Astrocyte (in vitro differentiated cells and primary cell): ENCODE measurements at regions not wholly inside any gene's neighbourhood (a gene's known extent, or its start where the extent isn't known, plus 50 kb on each side); places are given as distances from the start of the nearest gene placed in this dataset.

Experiments used
- DNase-seq: peaks from one replicate; pipeline ENCODE4 v3.0.0-alpha.2; 2010; ENCODE audit warnings: low read depth
- FAIRE-seq: peaks from 2 replicates; lab custom pipeline; 2011; peaks lifted over from hg19 to GRCh38; lab: Jason Lieb, UNC
- H2AFZ ChIP-seq: 2 replicates; pipeline ENCODE4 v1.6.0; 2012; ENCODE audit warnings: low read depth, low read length, inconsistent platforms
- H3K27ac ChIP-seq: 2 replicates; pipeline ENCODE4 v1.5.1; 2011; ENCODE audit warnings: low read depth, low read length, inconsistent platforms
- H3K27me3 ChIP-seq: 2 replicates; pipeline ENCODE4 v1.6.0; 2011; ENCODE audit warnings: low read length, inconsistent platforms; ENCODE audit not compliant: insufficient read depth
- H3K36me3 ChIP-seq: 2 replicates; pipeline ENCODE4 v1.5.1; 2011; ENCODE audit warnings: low read length, inconsistent platforms; ENCODE audit not compliant: insufficient read depth
- H3K4me1 ChIP-seq: 2 replicates; pipeline ENCODE4 v1.5.1; 2011; ENCODE audit warnings: low read length, inconsistent platforms; ENCODE audit not compliant: insufficient read depth
- H3K4me2 ChIP-seq: 2 replicates; pipeline ENCODE4 v1.6.0; 2012; ENCODE audit warnings: low read length, inconsistent platforms
- H3K4me3 ChIP-seq: 2 replicates; pipeline ENCODE4 v1.5.1; 2011; ENCODE audit warnings: low read depth, mild to moderate bottlenecking, low read length, inconsistent platforms; ENCODE audit not compliant: insufficient read depth
- H3K79me2 ChIP-seq: 2 replicates; pipeline ENCODE4 v1.6.0; 2012; ENCODE audit warnings: mild to moderate bottlenecking, low read length, inconsistent platforms; ENCODE audit not compliant: insufficient read depth
- H3K9ac ChIP-seq: 2 replicates; pipeline ENCODE4 v1.6.0; 2012; ENCODE audit warnings: mild to moderate bottlenecking, low read length, inconsistent platforms
- H3K9me3 ChIP-seq: 2 replicates; pipeline ENCODE4 v1.5.1; 2012; ENCODE audit warnings: low read depth, mild to moderate bottlenecking, low read length, inconsistent platforms; ENCODE audit not compliant: insufficient read depth
- H4K20me1 ChIP-seq: 2 replicates; pipeline ENCODE4 v1.6.0; 2012; ENCODE audit warnings: low read length, inconsistent platforms; ENCODE audit not compliant: insufficient read depth
- H3K27ac Mint-ChIP-seq: one replicate; pipeline ENCODE4 v1.8.0; 2021; ENCODE audit warnings: mild to moderate bottlenecking, mixed read lengths; ENCODE audit not compliant: unreplicated experiment
- H3K27me3 Mint-ChIP-seq: one replicate; pipeline ENCODE4 v1.8.0; 2021; ENCODE audit warnings: low read depth, mixed read lengths; ENCODE audit not compliant: unreplicated experiment
- H3K36me3 Mint-ChIP-seq: one replicate; pipeline ENCODE4 v1.8.0; 2021; ENCODE audit warnings: low read depth, mixed read lengths; ENCODE audit not compliant: unreplicated experiment
- H3K4me1 Mint-ChIP-seq: one replicate; pipeline ENCODE4 v1.8.0; 2021; ENCODE audit warnings: low read depth, mixed read lengths; ENCODE audit not compliant: unreplicated experiment
- H3K4me3 Mint-ChIP-seq: one replicate; pipeline ENCODE4 v1.8.0; 2021; ENCODE audit warnings: mild to moderate bottlenecking, moderate library complexity, mixed read lengths; ENCODE audit not compliant: unreplicated experiment
- H3K9me3 Mint-ChIP-seq: one replicate; pipeline ENCODE4 v1.8.0; 2021; ENCODE audit warnings: mild to moderate bottlenecking, mixed read lengths; ENCODE audit not compliant: unreplicated experiment
- EZH2 ChIP-seq: IDR thresholded peaks from 2 replicates; pipeline ENCODE4 v1.6.1; 2012; ENCODE audit warnings: mild to moderate bottlenecking, low read length, inconsistent platforms; ENCODE audit not compliant: insufficient read depth
- TF ChIP-seq, protein P1 (sequence below): IDR thresholded peaks from 2 replicates; pipeline ENCODE4 v1.5.1; 2011; ENCODE audit warnings: low read depth, mild to moderate bottlenecking, inconsistent platforms, low read length, moderate library complexity; ENCODE audit not compliant: insufficient read depth

DNA sequence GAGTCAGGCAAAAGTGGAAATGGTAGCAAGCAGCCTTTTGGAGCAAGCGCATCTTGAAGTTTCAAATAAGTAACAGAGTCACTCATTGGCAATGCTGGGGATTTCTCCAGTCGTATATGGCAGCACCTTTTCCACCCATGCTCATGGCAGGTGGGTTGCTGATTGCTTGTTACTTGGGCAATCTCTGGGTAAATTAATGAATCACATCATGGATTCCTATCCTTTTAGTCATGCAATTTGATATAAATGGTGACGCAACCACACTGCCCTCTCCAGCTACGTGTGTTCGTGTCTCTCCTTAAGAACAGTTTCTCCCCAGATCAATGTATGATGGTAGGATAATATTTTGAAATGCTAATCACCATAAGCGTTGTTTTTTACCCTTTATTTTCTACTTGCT lies 339.9 kb upstream of the KCNH8 start:
- Histone ChIP-seq H3K4me2 (no peak overlapping the region), H3K9me3 (no peaks in the 10 kb centered on the region), H3K27me3 (no peaks in the 10 kb centered on the region), H4K20me1 (no peaks in the 10 kb centered on the region), H2AFZ (no peak overlapping the region), H3K9ac (no peak overlapping the region), H3K79me2 (no peaks in the 10 kb centered on the region), H3K4me1 (no peaks in the 10 kb centered on the region), H3K4me3 (no peak overlapping the region), H3K27ac (no peak overlapping the region), H3K36me3 (no peaks in the 10 kb centered on the region)
- Mint-ChIP-seq H3K27ac (no peak overlapping the region), H3K4me1 (peaks cover 14% of the 10 kb centered on the region), H3K36me3 (no peaks in the 10 kb centered on the region), H3K27me3 (no peaks in the 10 kb centered on the region), H3K9me3 (no peaks in the 10 kb centered on the region), H3K4me3 (no peak overlapping the region)
- DNase-seq, result no peak
- FAIRE-seq, result no peak
- no peak for TF ChIP-seq EZH2
- TF ChIP-seq, protein P1, sequence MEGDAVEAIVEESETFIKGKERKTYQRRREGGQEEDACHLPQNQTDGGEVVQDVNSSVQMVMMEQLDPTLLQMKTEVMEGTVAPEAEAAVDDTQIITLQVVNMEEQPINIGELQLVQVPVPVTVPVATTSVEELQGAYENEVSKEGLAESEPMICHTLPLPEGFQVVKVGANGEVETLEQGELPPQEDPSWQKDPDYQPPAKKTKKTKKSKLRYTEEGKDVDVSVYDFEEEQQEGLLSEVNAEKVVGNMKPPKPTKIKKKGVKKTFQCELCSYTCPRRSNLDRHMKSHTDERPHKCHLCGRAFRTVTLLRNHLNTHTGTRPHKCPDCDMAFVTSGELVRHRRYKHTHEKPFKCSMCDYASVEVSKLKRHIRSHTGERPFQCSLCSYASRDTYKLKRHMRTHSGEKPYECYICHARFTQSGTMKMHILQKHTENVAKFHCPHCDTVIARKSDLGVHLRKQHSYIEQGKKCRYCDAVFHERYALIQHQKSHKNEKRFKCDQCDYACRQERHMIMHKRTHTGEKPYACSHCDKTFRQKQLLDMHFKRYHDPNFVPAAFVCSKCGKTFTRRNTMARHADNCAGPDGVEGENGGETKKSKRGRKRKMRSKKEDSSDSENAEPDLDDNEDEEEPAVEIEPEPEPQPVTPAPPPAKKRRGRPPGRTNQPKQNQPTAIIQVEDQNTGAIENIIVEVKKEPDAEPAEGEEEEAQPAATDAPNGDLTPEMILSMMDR, result no peak

DNA sequence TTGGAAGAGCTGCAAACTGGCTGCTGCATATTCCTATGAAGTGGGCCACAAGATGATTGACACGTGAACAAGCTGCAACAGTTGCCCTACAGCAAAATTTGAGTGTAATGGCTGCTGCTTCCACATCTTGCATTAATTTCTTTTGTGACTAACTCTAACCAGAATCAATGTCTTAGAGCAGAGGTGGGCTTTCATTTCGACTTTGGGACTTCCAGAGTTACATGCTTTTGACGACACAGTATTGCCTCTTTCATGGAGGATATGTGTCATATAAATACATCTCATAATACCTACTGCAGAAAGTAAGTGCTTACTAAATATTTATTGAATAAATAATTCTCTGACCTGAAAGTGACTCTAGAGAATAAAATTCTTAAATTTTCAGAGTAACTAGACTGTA lies 340.7 kb upstream of the KCNH8 start:
- Mint-ChIP-seq H3K4me3 (no peak overlapping the region), H3K36me3 (no peaks in the 10 kb centered on the region), H3K4me1 (peaks cover 14% of the 10 kb centered on the region), H3K27ac (no peak overlapping the region), H3K27me3 (no peaks in the 10 kb centered on the region), H3K9me3 (no peaks in the 10 kb centered on the region)
- TF ChIP-seq, protein P1, result no peak
- no peak for TF ChIP-seq EZH2
- H3K4me3 ChIP-seq, result no peak overlapping the region
- DNase-seq (no peak), FAIRE-seq (no peak)
- no peak overlapping the region for H3K9ac ChIP-seq
- no peaks in the 10 kb centered on the region for H3K4me1 ChIP-seq
- no peaks in the 10 kb centered on the region for H3K36me3 ChIP-seq
- H3K27ac ChIP-seq, result no peak overlapping the region
- no peaks in the 10 kb centered on the region for H3K27me3 ChIP-seq
- H3K4me2 ChIP-seq, result no peak overlapping the region
- H3K9me3 ChIP-seq, result no peaks in the 10 kb centered on the region
- H2AFZ ChIP-seq, result no peak overlapping the region
- no peaks in the 10 kb centered on the region for H3K79me2 ChIP-seq
- H4K20me1 ChIP-seq, result no peaks in the 10 kb centered on the region

DNA sequence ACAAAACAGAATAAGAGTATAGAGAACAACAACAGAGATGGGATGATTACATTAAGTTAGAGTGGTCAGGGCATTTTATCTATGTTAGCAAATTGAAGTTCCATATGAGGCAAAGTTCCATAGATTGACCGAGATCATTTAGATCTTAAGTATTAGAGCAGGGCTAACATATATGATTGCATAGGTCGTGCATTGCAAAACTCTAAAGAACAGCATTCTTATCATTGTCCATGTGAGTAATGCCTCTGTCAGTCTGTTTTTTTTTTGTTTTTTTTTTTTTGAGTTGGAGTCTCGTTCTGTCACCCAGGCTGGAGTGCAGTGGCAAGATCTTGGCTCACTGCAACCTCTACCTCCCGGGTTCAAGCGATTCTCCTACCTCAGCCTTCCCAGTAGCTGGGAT lies 341.7 kb upstream of the KCNH8 start:
- Mint-ChIP-seq H3K9me3 (no peaks in the 10 kb centered on the region), H3K4me3 (no peak overlapping the region), H3K27me3 (no peaks in the 10 kb centered on the region), H3K27ac (no peak overlapping the region), H3K4me1 (peaks cover 14% of the 10 kb centered on the region), H3K36me3 (no peaks in the 10 kb centered on the region)
- Histone ChIP-seq H3K4me3 (no peak overlapping the region), H3K9ac (no peak overlapping the region), H3K79me2 (no peaks in the 10 kb centered on the region), H3K4me1 (no peaks in the 10 kb centered on the region), H2AFZ (no peak overlapping the region), H3K9me3 (no peaks in the 10 kb centered on the region), H3K27me3 (no peaks in the 10 kb centered on the region), H3K27ac (no peak overlapping the region), H3K36me3 (no peaks in the 10 kb centered on the region), H3K4me2 (no peak overlapping the region), H4K20me1 (no peaks in the 10 kb centered on the region)
- TF ChIP-seq, protein P1, result no peak
- no peak for TF ChIP-seq EZH2
- DNase-seq, result no peak
- no peak for FAIRE-seq
